PC-9 (cell line): ENCODE measurements at regions not wholly inside any gene's neighbourhood (a gene's known extent, or its start where the extent isn't known, plus 50 kb on each side); places are given as distances from the start of the nearest gene placed in this dataset.

Source experiments
- BruUV-seq: library from RNA; stranded (reverse); fragments of 400-500 nt; replicated peaks from 2 replicates; lab custom pipeline; 2021; lab: Mats Ljungman, UMichigan
- CTCF ChIA-PET: fragments of 300-600 bp; sonication (Branson Sonifier 250); formaldehyde crosslinking; loops from one replicate; lab custom pipeline; 2022; ENCODE audit warnings: antibody characterized with exemption; lab: Charles Lee
- POLR2A ChIA-PET: fragments of 300-600 bp; sonication (Branson Sonifier 250); formaldehyde crosslinking; loops from one replicate; lab custom pipeline; 2022; ENCODE audit warnings: antibody characterized with exemption; ENCODE audit not compliant: unreplicated experiment; lab: Charles Lee
- DNase-seq, 2 experiments: peaks; one replicate each; pipeline versions ENCODE4 v3.0.0 to v3.0.0-alpha.2; 2015 to 2022; ENCODE audit warnings: mixed read lengths in 1 of 2
- H2AFZ ChIP-seq: fragments of 200-600 bp; sonication (generic); 2 replicates; pipeline ENCODE4 v1.8.1; 2017; ENCODE audit warnings: antibody characterized with exemption
- H3F3A ChIP-seq: fragments of 200-600 bp; sonication (generic); 2 replicates; pipeline ENCODE4 v1.8.1; 2017; ENCODE audit warnings: antibody characterized with exemption, mild to moderate bottlenecking, low read depth; ENCODE audit not compliant: insufficient read depth
- H3K27ac ChIP-seq: fragments of 200-600 bp; sonication (generic); 2 replicates; pipeline ENCODE4 v1.6.1; 2016; ENCODE audit warnings: mixed run types
- H3K27me3 ChIP-seq: fragments of 200-600 bp; sonication (generic); 2 replicates; pipeline ENCODE4 v1.6.1; 2016; ENCODE audit warnings: low read depth, mixed run types; ENCODE audit not compliant: insufficient read depth
- H3K36me3 ChIP-seq: fragments of 200-600 bp; sonication (generic); 2 replicates; pipeline ENCODE4 v1.6.1; 2016; ENCODE audit warnings: low read depth, mixed run types
- H3K4me1 ChIP-seq: fragments of 200-600 bp; sonication (generic); replicated peaks from 2 replicates; pipeline ENCODE4 v1.6.1; 2016; ENCODE audit warnings: mixed run types; ENCODE audit not compliant: insufficient read depth
- H3K4me2 ChIP-seq: fragments of 200-600 bp; sonication (generic); 2 replicates; pipeline ENCODE4 v1.6.1; 2017; ENCODE audit warnings: mixed run types
- H3K4me3 ChIP-seq: fragments of 200-600 bp; sonication (generic); 2 replicates; pipeline ENCODE4 v1.6.1; 2016; ENCODE audit warnings: mixed run types
- H3K79me2 ChIP-seq: fragments of 200-600 bp; sonication (generic); 2 replicates; pipeline ENCODE4 v1.6.1; 2017; ENCODE audit warnings: low read depth, mixed run types
- H3K9me2 ChIP-seq: fragments of 200-600 bp; sonication (generic); 2 replicates; pipeline ENCODE4 v1.8.1; 2017; ENCODE audit warnings: mild to moderate bottlenecking; ENCODE audit not compliant: insufficient read depth
- H3K9me3 ChIP-seq: fragments of 200-600 bp; sonication (generic); 2 replicates; pipeline ENCODE4 v1.8.1; 2016; ENCODE audit warnings: low read depth; ENCODE audit not compliant: insufficient read depth
- H4K20me1 ChIP-seq: fragments of 200-600 bp; sonication (generic); 2 replicates; pipeline ENCODE4 v1.8.1; 2017; ENCODE audit not compliant: insufficient read depth
- CTCF ChIP-seq: fragments of 200-600 bp; sonication (generic); conservative IDR thresholded peaks from 2 replicates; pipeline ENCODE4 v1.6.1; 2017; ENCODE audit warnings: mixed run types, antibody characterized with exemption, mild to moderate bottlenecking, moderate library complexity
- EZH2 ChIP-seq: fragments of 200-600 bp; sonication (generic); IDR thresholded peaks from 2 replicates; pipeline ENCODE4 v1.8.0; 2017; ENCODE audit warnings: antibody characterized with exemption, low read depth
- intact Hi-C: fragments of 100-400 bp; cut with micrococcal nuclease; formaldehyde crosslinking; loops from one replicate; pipeline ENCODE4 v1.10.0; 2022; ENCODE audit not compliant: unreplicated experiment

GRCh38 chr4:154959756-154960155 is 178.7 kb downstream of the RBM46 start:
- POLR2A ChIA-PET = no interaction called here
- Histone ChIP-seq H4K20me1 (no peaks in the 10 kb centered on the region), H3K4me2 (no peak overlapping the region), H3K79me2 (no peaks in the 10 kb centered on the region), H3F3A (no peaks in the 10 kb centered on the region), H3K4me3 (no peak overlapping the region), H3K27ac (no peak overlapping the region), H3K9me3 (no peaks in the 10 kb centered on the region), H3K9me2 (no peaks in the 10 kb centered on the region), H3K4me1 (no peaks in the 10 kb centered on the region), H3K27me3 (no peaks in the 10 kb centered on the region), H2AFZ (no peak overlapping the region), H3K36me3 (no peaks in the 10 kb centered on the region)
- intact Hi-C loops = no loop called here
- TF ChIP-seq CTCF (no peak), EZH2 (no peak)
- DNase-seq = no peak
- BruUV-seq = no TSS peak
- CTCF ChIA-PET = no interaction called here

GRCh38 chr4:154960476-154960875 is 179.4 kb downstream of the RBM46 start:
- TF ChIP-seq EZH2 = no peak
- TF ChIP-seq CTCF = no peak
- CTCF ChIA-PET = no interaction called here

GRCh38 chr4:154961263-154961662 is 180.2 kb downstream of the RBM46 start:
- no peak overlapping the region for H3K27ac ChIP-seq
- no peaks in the 10 kb centered on the region for H3F3A ChIP-seq
- H4K20me1 ChIP-seq = no peaks in the 10 kb centered on the region
- no peak overlapping the region for H3K4me3 ChIP-seq
- no peaks in the 10 kb centered on the region for H3K27me3 ChIP-seq
- no peaks in the 10 kb centered on the region for H3K9me2 ChIP-seq
- TF ChIP-seq CTCF (no peak), EZH2 (no peak)
- intact Hi-C loops = no loop called here
- no TSS peak for BruUV-seq
- ChIA-PET POLR2A (no interaction called here), CTCF (no interaction called here)
- no peaks in the 10 kb centered on the region for H3K9me3 ChIP-seq
- H3K79me2 ChIP-seq = no peaks in the 10 kb centered on the region
- no peak overlapping the region for H3K4me2 ChIP-seq
- no peak for DNase-seq
- no peaks in the 10 kb centered on the region for H3K36me3 ChIP-seq
- no peak overlapping the region for H2AFZ ChIP-seq
- H3K4me1 ChIP-seq = no peaks in the 10 kb centered on the region

More at GRCh38 chr4:154960476-154960875, 179.4 kb downstream of the RBM46 start:
- Histone ChIP-seq H3K79me2 (no peaks in the 10 kb centered on the region), H3K27me3 (no peaks in the 10 kb centered on the region), H3K4me1 (no peaks in the 10 kb centered on the region), H3K27ac (no peak overlapping the region), H3F3A (no peaks in the 10 kb centered on the region), H3K9me2 (no peaks in the 10 kb centered on the region), H3K4me2 (no peak overlapping the region), H3K4me3 (no peak overlapping the region), H4K20me1 (no peaks in the 10 kb centered on the region), H2AFZ (no peak overlapping the region), H3K9me3 (no peaks in the 10 kb centered on the region), H3K36me3 (no peaks in the 10 kb centered on the region)
- intact Hi-C loops = no loop called here
- DNase-seq = no peak
- POLR2A ChIA-PET = no interaction called here
- no TSS peak for BruUV-seq
